ENCODE measurements at regions not wholly inside any gene's neighbourhood (a gene's known extent, or its start where the extent isn't known, plus 50 kb on each side); places are given as distances from the start of the nearest gene placed in this dataset.

- DNase-seq, result no peak
Observed at GRCh38 chr2:207403950-207404349, 125.8 kb upstream of the CREB1 start.

- no peak for DNase-seq
Observed at GRCh38 chr2:207405150-207405549, 124.6 kb upstream of the CREB1 start.

- no peak for DNase-seq
Observed at GRCh38 chr2:207408086-207408794, 121.5 kb upstream of the CREB1 start.

GRCh38 chr2:207409517-207409916 is 120.2 kb upstream of the CREB1 start:
- no peak for DNase-seq

GRCh38 chr2:207412787-207413310 is 116.9 kb upstream of the CREB1 start:
- DNase-seq, result no peak

- no peak for DNase-seq
Observed at GRCh38 chr2:207413376-207413907, 116.3 kb upstream of the CREB1 start.

GRCh38 chr2:207416111-207416510 is 113.7 kb upstream of the CREB1 start:
- DNase-seq, result no peak

GRCh38 chr2:207416900-207417299 is 112.9 kb upstream of the CREB1 start:
- DNase-seq, result no peak

GRCh38 chr2:207417301-207417718 is 112.5 kb upstream of the CREB1 start:
- no peak for DNase-seq

GRCh38 chr2:207418419-207418818 is 111.3 kb upstream of the CREB1 start:
- no peak for DNase-seq

GRCh38 chr2:207419331-207419730 is 110.4 kb upstream of the CREB1 start:
- DNase-seq, result no peak

- no peak for DNase-seq
Observed at GRCh38 chr2:207421671-207422070, 108.1 kb upstream of the CREB1 start.

GRCh38 chr2:207422380-207422779 is 107.4 kb upstream of the CREB1 start:
- no peak for DNase-seq

GRCh38 chr2:207423886-207424285 is 105.9 kb upstream of the CREB1 start:
- DNase-seq, result no peak

GRCh38 chr2:207427986-207428385 is 101.8 kb upstream of the CREB1 start:
- DNase-seq, result no peak

- DNase-seq, result no peak
Observed at GRCh38 chr2:207428573-207428972, 101.2 kb upstream of the CREB1 start.

- no peak for DNase-seq
Observed at GRCh38 chr2:207432453-207432852, 97.3 kb upstream of the CREB1 start.

- no peak for DNase-seq
Observed at GRCh38 chr2:207434306-207434705, 95.5 kb upstream of the CREB1 start.

GRCh38 chr2:207434899-207435465 is 94.8 kb upstream of the CREB1 start:
- DNase-seq, result no peak

- DNase-seq, result no peak
Observed at GRCh38 chr2:207437136-207437523, 92.6 kb upstream of the CREB1 start.

GRCh38 chr2:207437524-207438143 is 92.1 kb upstream of the CREB1 start:
- peak in 1 of 56 donors; percentile 17 for DNase-seq

- no peak for DNase-seq
Observed at GRCh38 chr2:207438414-207439126, 91.2 kb upstream of the CREB1 start.

All from nucleus accumbens (tissue), 56 donors.